ENCODE measurements at regions not wholly inside any gene's neighbourhood (a gene's known extent, or its start where the extent isn't known, plus 50 kb on each side); places are given as distances from the start of the nearest gene placed in this dataset.

GRCh38 chr15:26359855-26360254, 413.0 kb downstream of the GABRB3 start:
- TF ChIP-seq POLR2A (IDR thresholded peaks at IDR 0.05) = no peak
- no peak for TF ChIP-seq CTCF (IDR thresholded peaks at IDR 0.05)

Data from body of pancreas (tissue), 4 donors.